ENCODE measurements at regions not wholly inside any gene's neighbourhood (a gene's known extent, or its start where the extent isn't known, plus 50 kb on each side); places are given as distances from the start of the nearest gene placed in this dataset.

- Histone ChIP-seq H3K4me2 (ENCODE audit: low read length) (no peak overlapping the region), H3K36me3 (ENCODE audit: insufficient read depth, low read length) (no peaks in the 10 kb centered on the region), H3K79me2 (ENCODE audit: insufficient read depth, low read length) (no peaks in the 10 kb centered on the region), H4K20me1 (ENCODE audit: insufficient read depth, low read length) (no peaks in the 10 kb centered on the region), H2AFZ (ENCODE audit: low read depth, low read length) (no peak overlapping the region), H3K4me3 (ENCODE audit: insufficient read depth, low read depth, low read length) (no peak overlapping the region), H3K4me1 (ENCODE audit: insufficient read depth, low read length) (no peaks in the 10 kb centered on the region), H3K27ac (ENCODE audit: low read depth, low read length) (no peak overlapping the region), H3K9me3 (ENCODE audit: insufficient read depth, low read depth, low read length) (no peaks in the 10 kb centered on the region), H3K9ac (ENCODE audit: low read length) (no peak overlapping the region), H3K27me3 (ENCODE audit: insufficient read depth, low read length) (no peaks in the 10 kb centered on the region)
- TF ChIP-seq CTCF (IDR thresholded peaks at IDR 0.05; ENCODE audit: insufficient read depth, low read depth, low read length) (no peak), EZH2 (IDR thresholded peaks at IDR 0.05; ENCODE audit: insufficient read depth, low read length) (no peak)
- no peak for DNase-seq (ENCODE audit: low read depth)
- no peak for FAIRE-seq
- H3K27me3 Mint-ChIP-seq (ENCODE audit: low read depth, unreplicated experiment) = no peaks in the 10 kb centered on the region
- no peaks in the 10 kb centered on the region for H3K4me1 Mint-ChIP-seq (ENCODE audit: low read depth, unreplicated experiment)
- no peak overlapping the region for H3K27ac Mint-ChIP-seq (ENCODE audit: unreplicated experiment)
- no peaks in the 10 kb centered on the region for H3K9me3 Mint-ChIP-seq (ENCODE audit: unreplicated experiment)
- no peaks in the 10 kb centered on the region for H3K36me3 Mint-ChIP-seq (ENCODE audit: low read depth, unreplicated experiment)
- no peak overlapping the region for H3K4me3 Mint-ChIP-seq (ENCODE audit: unreplicated experiment)
Measured at GRCh38 chr13:76635232-76636230, 250.7 kb downstream of the KCTD12 start.

- Histone ChIP-seq H3K27ac (ENCODE audit: low read depth, low read length) (no peak overlapping the region), H3K4me3 (ENCODE audit: insufficient read depth, low read depth, low read length) (no peak overlapping the region), H3K79me2 (ENCODE audit: insufficient read depth, low read length) (no peaks in the 10 kb centered on the region), H3K4me1 (ENCODE audit: insufficient read depth, low read length) (no peaks in the 10 kb centered on the region), H3K36me3 (ENCODE audit: insufficient read depth, low read length) (no peaks in the 10 kb centered on the region), H2AFZ (ENCODE audit: low read depth, low read length) (no peak overlapping the region), H4K20me1 (ENCODE audit: insufficient read depth, low read length) (no peaks in the 10 kb centered on the region), H3K9me3 (ENCODE audit: insufficient read depth, low read depth, low read length) (no peaks in the 10 kb centered on the region), H3K27me3 (ENCODE audit: insufficient read depth, low read length) (no peaks in the 10 kb centered on the region), H3K4me2 (ENCODE audit: low read length) (no peak overlapping the region), H3K9ac (ENCODE audit: low read length) (no peak overlapping the region)
- Mint-ChIP-seq H3K4me1 (ENCODE audit: low read depth, unreplicated experiment) (no peaks in the 10 kb centered on the region), H3K27ac (ENCODE audit: unreplicated experiment) (no peak overlapping the region), H3K36me3 (ENCODE audit: low read depth, unreplicated experiment) (no peaks in the 10 kb centered on the region), H3K27me3 (ENCODE audit: low read depth, unreplicated experiment) (no peaks in the 10 kb centered on the region), H3K4me3 (ENCODE audit: unreplicated experiment) (no peak overlapping the region), H3K9me3 (ENCODE audit: unreplicated experiment) (no peaks in the 10 kb centered on the region)
- FAIRE-seq (no peak), DNase-seq (ENCODE audit: low read depth) (no peak)
- TF ChIP-seq CTCF (IDR thresholded peaks at IDR 0.05; ENCODE audit: insufficient read depth, low read depth, low read length) (no peak), EZH2 (IDR thresholded peaks at IDR 0.05; ENCODE audit: insufficient read depth, low read length) (no peak)
Measured at GRCh38 chr13:76634431-76635191, 251.6 kb downstream of the KCTD12 start.
